D721Med (cell line): ENCODE measurements at regions not wholly inside any gene's neighbourhood (a gene's known extent, or its start where the extent isn't known, plus 50 kb on each side); places are given as distances from the start of the nearest gene placed in this dataset.

Experiments used
- DNase-seq: peaks from one replicate; pipeline ENCODE4 v3.0.0; 2011; ENCODE audit warnings: low spot score; ENCODE audit not compliant: insufficient read length
- FAIRE-seq: peaks from 2 replicates; lab custom pipeline; 2011; peaks lifted over from hg19 to GRCh38; lab: Jason Lieb, UNC
- CTCF ChIP-seq: IDR thresholded peaks from 2 replicates; pipeline ENCODE4 v1.5.1; 2012; ENCODE audit warnings: mild to moderate bottlenecking, control low read depth; ENCODE audit not compliant: insufficient read depth; ENCODE audit errors: missing control alignments

GRCh38 chr3:25007974-25008658 lies 419.9 kb upstream of the RARB start:
- no peak for TF ChIP-seq CTCF
- no peak for FAIRE-seq
- DNase-seq = no peak

- TF ChIP-seq CTCF = no peak
- FAIRE-seq = no peak
These were observed 418.4 kb upstream of the RARB start for GRCh38 chr3:25009665-25010064.

GRCh38 chr3:25015599-25015998 lies 412.5 kb upstream of the RARB start:
- no peak for DNase-seq
- no peak for FAIRE-seq
- TF ChIP-seq CTCF = no peak

More at GRCh38 chr3:25009665-25010064, 418.4 kb upstream of the RARB start:
- no peak for DNase-seq

GRCh38 chr3:25018909-25019308 lies 409.2 kb upstream of the RARB start:
- DNase-seq (no peak), FAIRE-seq (no peak)
- no peak for TF ChIP-seq CTCF

- FAIRE-seq = no peak
- no peak for TF ChIP-seq CTCF
- DNase-seq = no peak
These were observed 408.6 kb upstream of the RARB start for GRCh38 chr3:25019506-25019905.

- no peak for DNase-seq
- FAIRE-seq = no peak
- TF ChIP-seq CTCF = peak; percentile 30
These were observed 406.2 kb upstream of the RARB start for GRCh38 chr3:25021816-25022215.

GRCh38 chr3:25023876-25024275 lies 404.2 kb upstream of the RARB start:
- TF ChIP-seq CTCF = no peak
- peak; percentile 98 for FAIRE-seq
- no peak for DNase-seq
